HG02798 (cell line): ENCODE measurements at regions not wholly inside any gene's neighbourhood (a gene's known extent, or its start where the extent isn't known, plus 50 kb on each side); places are given as distances from the start of the nearest gene placed in this dataset.

Experiments used
- ATAC-seq: cut with Tn5 transposase; IDR thresholded peaks from one replicate; pipeline ENCODE4 v1.9.1; 2021; ENCODE audit warnings: mild to moderate bottlenecking; ENCODE audit not compliant: unreplicated experiment, poor library complexity

- no peak for ATAC-seq
Observed at GRCh38 chr15:39304201-39304841, 276.6 kb upstream of the THBS1 start.

DNA sequence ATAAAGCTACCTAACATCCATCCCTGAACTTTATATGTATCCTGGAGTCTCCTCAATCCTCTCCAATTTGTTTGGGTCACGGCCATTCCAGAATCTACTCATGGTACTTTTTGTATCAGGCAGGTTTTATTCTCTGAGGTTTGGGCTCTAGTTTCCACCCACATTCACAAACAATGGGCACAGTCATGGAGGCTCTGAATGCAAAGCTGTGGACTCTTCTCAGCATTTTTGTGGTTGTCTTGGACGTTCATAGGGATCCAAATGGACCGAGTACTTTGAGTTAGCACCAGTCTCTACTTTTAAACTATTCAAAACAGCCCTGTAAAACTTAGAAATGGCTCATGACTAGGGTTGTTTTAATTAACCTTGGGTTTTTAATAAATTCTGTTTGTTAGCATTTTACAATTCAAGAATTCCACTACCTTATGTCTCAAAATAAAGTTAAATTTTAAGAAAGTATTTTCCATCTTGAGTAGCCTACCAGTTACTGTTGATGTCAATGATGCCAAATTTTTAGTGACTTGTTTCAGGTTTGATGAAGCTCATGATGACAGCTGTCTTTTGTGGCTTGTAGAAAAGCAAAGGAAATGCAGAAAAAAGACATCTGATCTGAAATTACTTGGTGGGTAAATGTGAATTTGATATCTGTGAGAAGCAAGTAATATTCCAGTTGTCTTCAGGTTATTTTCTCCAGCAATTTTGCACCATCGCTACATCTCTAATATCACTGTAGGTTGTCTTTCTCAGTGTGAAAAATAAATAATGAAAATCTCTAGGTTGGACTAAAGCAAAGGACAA lies 275.7 kb upstream of the THBS1 start:
- no peak for ATAC-seq

DNA sequence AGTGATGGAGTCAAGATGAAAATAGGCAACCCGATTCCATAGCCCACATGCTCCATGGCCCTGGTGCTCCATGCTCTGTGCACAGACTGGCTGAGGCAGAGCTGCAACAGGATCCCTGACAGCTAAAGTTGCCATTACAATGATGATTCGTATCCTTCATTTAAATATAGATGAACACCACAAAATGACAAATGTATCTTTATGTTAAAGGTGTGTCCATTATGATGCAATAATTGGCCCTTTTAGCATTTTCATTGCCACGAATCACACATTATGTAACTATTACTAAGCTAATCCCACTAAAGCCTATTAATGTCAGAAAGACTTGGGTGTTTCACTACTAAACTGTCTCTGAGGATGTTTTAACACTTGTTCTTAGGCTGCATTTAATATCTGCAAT lies 270.2 kb upstream of the THBS1 start:
- ATAC-seq = no peak

GRCh38 chr15:39312984-39313383 lies 267.9 kb upstream of the THBS1 start:
- ATAC-seq = no peak

- ATAC-seq = no peak
Observed at GRCh38 chr15:39313467-39313866, 267.4 kb upstream of the THBS1 start.

DNA sequence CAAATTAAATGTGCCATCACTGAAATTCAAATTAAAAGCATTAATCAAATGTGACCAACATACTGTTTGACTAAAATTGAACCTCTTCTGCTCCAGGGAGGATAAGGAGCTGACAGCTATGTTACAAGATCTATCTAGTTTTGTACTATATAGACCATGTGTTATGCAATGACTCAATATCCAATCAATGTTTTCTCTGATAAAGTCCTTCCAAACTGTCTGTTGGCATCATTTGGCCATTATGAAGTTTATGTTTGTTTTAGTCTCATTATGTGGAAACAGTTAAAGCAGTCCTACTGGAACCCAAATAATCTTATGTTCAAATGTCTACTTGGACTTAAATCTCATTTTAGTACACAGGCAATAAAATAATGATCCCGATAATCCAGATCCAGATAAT lies 267.0 kb upstream of the THBS1 start:
- no peak for ATAC-seq

GRCh38 chr15:39315206-39315850 lies 265.6 kb upstream of the THBS1 start:
- ATAC-seq = no peak

GRCh38 chr15:39317225-39317624 lies 263.7 kb upstream of the THBS1 start:
- no peak for ATAC-seq

DNA sequence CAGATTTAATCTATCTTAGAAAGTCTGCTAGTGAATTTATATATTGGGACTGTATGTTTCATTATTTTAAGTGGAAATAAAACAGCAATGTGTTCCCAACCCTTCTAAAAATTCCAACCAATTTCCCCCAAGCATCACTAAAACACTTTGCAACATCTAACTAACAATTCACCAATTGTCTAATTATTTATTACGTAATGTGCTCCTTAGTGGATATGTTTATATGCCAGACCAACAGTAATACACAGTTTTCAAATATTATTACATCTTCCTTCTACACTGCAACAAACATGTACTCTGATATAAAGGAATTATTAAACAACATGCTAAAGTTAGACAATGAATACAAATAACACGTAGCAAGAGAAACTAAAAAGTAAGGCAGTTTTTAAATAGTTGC lies 262.6 kb upstream of the THBS1 start:
- no peak for ATAC-seq

- ATAC-seq = no peak
Observed at GRCh38 chr15:39320355-39320754, 260.5 kb upstream of the THBS1 start.

GRCh38 chr15:39320886-39321285 lies 260.0 kb upstream of the THBS1 start:
- no peak for ATAC-seq

- ATAC-seq = no peak
Observed at GRCh38 chr15:39321977-39322376, 258.9 kb upstream of the THBS1 start.

- ATAC-seq = no peak
Observed at GRCh38 chr15:39323157-39323556, 257.7 kb upstream of the THBS1 start.

DNA sequence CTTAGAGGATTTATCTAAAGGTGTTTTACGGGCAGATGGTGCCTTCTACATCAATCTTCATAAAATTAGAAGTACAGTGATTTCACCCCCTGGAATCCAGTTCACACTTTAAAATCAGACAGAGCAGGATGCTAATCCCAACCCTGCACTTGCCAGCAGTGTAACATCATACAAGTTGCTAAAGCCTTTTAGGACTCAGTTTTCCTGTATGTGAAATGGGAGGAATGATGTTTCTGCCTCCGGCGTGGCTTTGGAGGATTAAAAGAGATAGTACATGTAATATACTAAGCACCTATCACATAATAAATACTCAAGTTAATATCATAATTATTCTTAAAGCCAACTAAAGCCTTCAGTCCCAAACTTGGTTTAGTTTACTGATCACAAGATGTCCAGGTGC lies 257.2 kb upstream of the THBS1 start:
- no peak for ATAC-seq

GRCh38 chr15:39326306-39326975 lies 254.4 kb upstream of the THBS1 start:
- ATAC-seq = no peak

DNA sequence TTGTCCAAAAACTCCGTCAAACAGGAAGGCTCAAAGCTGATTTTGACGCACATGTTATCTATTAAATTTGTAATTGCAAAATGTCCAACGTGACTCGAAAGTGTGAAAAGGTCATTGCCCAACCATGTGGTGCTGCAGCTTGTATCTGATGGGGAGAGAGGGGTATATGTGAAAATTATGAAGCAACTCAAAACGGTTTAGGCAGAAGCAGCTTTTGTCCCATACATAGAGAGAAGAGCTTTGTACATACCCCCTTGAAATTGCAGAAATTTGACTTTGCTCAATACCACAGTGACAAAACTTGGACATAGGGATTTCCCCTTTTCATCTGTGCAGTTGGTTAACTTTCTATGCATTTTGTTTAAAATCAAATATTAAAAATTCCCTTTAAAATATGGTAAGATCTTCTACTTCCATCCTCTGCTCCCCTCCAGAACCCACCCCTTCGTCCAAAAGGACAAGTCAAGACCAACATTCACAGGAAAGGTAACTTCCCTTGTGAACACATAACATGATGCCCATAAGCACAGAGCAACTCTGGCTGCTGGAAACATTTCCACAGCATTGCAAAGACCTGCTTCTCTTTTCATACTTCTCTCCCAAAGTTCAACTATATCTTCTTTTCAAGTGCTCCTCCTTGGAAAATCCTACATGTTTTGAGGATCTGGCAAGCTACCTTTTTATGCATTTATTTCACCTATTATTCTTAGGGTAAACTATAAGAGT lies 253.7 kb upstream of the THBS1 start:
- no peak for ATAC-seq

DNA sequence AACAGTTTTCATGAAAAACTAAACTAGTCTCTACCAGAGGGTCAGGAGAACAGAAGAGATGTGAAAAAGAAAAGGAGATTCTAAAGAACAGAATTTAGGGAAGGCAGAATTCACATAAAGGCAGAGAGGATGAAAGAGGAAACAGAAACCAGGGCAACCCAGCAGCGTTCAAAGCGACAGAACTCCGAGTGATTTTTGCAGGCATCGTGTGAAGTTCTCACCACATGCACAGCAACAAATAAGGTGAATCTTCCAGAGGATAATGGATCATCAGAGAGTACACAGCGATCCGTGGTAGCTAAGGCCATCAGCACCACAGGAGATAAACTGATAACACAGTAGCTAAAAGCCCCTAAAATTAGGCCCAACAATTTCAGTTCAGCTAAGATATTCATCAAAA lies 250.8 kb upstream of the THBS1 start:
- ATAC-seq = no peak

DNA sequence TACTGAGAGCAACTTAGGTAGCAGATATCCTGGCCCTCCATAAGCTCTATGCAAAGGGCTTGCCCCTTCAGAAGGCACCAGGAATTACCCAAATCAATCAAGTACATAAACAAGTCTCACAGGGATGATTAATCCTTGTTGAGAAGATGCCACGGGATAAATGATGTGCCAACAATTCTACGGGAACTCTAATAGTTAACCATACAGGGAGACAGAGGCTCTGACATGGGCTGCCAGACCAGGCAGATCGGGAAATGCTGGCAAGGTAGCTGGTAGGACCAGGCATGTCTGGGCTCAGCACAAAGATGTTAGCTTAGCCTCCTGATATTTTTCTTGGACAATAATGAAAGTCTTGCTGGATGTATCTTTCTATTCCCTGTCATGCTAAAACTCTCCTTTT lies 249.3 kb upstream of the THBS1 start:
- no peak for ATAC-seq

GRCh38 chr15:39332846-39333245 lies 248.0 kb upstream of the THBS1 start:
- ATAC-seq = no peak

- ATAC-seq = no peak
Observed at GRCh38 chr15:39333393-39333792, 247.5 kb upstream of the THBS1 start.
